Fibroblast of skin of left biceps (primary cell): ENCODE measurements at regions not wholly inside any gene's neighbourhood (a gene's known extent, or its start where the extent isn't known, plus 50 kb on each side); places are given as distances from the start of the nearest gene placed in this dataset.

Source experiments
- DNase-seq, 2 experiments: peaks; one replicate each; pipeline ENCODE4 v3.0.0-alpha.2; 2013; ENCODE audit warnings: low read depth in 2 of 2

DNA sequence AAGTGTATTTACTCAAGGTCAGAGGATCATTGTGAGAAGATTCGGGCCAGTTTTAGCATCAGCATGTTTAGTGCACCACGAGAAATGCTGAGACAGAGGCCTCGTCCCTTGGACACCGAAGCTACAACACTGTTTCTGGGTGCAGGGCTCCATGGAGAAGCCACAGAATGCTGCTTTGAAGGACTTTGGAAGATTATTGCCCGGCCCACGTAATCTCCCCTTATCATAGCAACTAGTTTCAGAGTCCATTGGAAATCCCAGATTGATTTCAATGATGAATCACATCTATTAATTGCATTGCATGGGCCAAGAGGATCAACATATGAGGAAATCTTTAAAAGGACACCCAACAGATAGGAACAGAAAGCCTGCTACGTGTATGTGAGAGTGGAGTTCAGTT, 156.0 kb downstream of the MAF start:
- DNase-seq = no peak

DNA sequence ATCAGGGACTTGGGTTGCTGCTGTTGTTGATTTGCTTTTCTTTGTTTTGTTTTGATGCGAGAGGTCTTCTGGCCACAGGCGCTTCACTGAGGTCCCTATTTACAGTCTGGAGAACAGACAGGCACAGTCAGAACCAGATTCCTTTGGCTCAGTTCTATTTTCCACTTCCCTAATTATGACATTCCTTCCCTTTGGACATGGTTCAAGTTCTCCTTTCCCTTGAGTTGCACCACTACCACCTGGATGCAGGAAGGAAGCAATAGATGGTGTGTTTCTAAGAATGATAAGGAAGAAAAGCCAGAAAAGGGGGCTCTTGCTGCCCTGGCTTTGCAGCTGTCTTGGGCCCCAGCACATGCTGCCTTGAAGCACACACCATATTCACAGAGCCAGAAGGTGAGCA, 160.6 kb downstream of the MAF start:
- no peak for DNase-seq

DNA sequence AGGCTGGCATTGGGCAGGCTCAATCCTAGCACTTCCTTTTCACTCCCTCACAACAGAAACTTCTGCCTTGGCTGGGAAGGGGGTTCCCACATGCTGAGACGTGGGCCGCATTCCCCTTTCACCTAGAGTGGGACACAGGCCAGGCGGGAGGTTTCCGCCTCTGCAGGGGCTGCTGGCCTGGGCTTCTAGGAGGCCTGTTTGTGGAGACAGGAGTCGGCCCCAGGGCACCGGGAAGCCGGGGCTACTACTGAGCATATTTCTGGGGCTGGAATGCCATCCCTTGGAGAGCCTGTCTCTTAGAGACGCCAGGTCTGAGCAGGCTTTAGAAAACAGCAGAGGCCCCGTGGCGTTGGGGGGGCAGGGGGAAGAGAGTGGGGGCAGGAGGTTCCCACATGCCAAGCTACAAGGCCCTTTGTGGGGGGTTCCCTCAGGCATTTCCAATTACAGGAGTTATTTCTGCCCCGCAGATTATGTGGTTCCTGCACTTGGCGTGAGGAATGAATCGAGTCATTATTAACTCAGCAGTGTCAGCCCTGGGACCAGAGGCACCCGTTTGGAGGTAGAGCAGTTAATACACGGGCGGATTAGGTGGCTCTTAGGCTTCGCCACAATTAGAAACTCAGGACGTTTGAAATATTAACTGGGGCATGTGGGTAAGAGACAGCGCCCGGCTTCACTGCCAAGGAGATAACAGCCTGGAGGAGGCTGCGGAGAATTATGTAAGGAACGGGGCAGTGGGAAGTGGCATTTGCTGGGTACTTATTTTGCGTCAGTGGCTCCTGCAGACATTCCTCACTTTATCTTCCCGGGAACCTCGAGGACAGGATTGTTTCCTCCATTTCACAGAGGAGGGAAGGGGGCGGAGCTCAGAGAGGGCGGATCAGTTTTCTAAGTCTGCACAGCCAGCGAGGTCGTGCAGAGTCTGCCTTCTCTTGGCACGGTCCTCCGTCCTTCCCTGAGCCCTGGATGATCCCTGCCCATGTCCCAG, 162.5 kb downstream of the MAF start:
- no peak for DNase-seq

DNA sequence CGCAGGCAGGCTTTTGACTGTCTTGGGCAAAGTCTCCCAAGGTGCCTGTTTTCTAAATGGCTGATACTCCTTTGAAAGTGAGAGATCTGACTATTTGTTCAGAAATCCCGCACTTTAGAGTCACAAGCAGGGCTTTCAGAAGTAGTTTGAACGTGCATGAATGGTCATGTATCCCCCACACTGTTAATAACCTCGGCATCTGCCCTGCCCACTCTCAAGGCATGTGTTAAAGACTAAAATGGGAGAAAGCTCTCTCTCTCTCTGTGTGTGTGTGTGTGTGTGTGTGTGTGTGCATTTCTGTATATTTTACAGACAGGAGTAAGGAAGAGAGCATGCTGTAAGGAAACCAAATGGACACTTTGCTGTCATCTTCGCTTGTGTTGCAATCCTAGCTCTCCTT, 163.7 kb downstream of the MAF start:
- no peak for DNase-seq

DNA sequence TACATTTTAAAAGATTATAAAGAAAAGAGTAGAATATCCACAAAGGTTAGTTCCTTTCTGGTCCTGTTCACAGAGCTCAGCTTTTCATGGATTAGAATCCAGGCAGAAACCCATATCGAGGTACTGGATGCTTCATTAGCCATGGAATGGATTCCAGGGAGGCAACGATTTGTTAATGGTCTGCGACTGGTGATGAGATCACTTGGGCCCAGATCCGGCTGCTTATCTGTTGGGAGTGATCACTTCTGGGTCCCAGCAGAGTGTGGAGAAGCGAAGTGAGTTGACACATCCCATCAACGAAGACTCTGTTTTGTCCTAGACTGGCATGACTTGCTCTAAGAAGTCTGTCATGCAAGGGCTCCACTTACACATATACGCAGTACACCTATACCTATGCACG, 165.8 kb downstream of the MAF start:
- DNase-seq = no peak

DNA sequence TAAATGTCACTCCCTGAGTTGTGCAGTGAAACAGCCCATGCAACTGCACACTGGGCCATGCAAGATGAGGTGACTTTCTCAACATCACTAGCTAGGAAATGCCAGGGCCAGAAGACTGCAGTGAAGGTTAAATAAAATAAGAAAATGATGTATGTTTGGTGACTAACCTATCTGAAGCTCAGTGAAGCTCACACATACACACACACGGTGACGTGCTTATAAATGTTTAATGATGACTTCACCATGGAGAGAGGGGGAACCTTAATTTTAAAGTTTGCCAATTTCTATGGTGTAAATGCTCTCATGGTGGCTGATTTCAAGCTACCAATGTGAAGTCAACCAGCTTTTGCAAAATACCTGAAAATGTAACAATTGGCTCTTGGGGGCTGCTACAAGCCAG, 166.4 kb downstream of the MAF start:
- DNase-seq = no peak

DNA sequence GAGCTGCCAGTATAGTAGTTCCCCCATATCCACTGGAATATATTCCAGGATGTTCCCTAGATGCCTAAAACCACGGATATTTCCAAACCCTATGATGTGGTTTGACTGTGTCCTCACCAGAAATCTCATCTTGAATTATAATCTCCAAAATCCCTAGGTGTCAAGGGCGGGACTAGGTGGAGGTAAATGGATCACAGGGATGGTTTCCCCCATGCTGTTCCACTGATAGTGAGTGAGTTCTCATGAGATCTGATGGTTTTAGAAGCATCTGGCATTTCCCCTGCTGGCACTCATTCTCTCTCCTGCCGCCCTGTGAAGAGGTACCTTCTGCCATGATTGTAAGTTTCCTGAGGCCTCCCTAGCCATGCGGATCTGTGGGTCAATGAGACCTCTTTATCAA, 168.6 kb downstream of the MAF start:
- DNase-seq = no peak

DNA sequence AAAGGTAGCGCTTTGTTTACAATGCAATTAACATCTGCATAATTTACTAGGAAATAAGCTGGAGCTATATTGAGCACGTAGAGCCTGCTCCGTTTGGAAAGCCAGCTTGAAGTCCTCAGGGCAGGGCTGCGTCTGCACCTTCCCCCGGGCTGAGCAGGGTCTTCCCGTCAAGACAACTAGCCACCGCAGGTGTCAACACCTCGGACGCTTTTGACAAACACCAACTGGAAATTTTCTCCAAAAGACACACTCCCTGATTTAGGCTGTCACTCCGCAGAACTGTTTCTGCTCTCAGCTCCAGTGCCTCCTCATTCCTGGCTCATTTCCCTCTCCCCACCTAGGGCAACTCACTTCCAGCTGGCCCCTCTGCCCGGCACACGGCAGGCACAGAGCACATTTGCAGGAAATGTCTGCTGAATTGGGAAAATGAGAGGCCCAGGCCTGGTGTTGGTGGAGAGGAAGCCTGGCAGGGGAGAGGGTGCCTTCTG, 170.3 kb downstream of the MAF start:
- DNase-seq = no peak

DNA sequence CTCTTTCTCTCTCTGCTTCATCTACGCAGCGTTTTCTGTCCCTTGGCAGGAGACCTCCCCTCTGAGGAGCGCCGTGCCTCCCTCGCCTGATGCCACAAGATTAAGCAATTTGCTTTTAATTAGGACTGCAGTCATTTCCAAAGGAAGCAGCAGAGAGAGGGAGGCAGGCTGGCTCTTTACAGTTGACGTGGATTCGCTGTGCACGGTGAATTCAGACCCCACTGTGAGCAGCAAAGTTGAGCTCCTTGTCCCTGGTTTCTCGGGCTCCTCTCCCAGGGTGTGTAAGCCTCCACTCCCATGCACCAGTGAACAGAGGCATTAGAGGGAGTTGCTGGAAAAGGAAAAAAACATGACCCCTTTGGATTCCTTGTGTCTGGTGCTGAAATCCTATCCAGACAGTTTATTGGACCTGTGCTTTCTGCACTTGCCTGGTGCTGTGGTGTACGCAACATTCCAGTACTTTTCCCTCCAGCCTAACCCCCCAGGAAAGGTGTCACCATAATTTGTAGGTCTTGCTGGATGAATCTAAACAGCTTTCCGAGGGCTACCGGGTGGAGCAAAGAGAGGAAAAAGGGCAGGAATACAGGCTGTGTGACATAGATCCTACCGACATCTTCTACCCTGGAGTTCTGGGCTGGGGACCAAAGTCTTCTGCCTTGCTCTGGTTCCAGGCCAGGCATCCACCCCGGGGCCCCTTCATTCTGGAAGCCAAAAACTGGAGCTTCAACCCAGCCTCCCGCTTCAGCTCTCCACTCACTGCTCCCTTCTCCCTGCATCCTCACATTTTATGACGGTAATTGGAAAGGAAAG, 171.0 kb downstream of the MAF start:
- no peak for DNase-seq

DNA sequence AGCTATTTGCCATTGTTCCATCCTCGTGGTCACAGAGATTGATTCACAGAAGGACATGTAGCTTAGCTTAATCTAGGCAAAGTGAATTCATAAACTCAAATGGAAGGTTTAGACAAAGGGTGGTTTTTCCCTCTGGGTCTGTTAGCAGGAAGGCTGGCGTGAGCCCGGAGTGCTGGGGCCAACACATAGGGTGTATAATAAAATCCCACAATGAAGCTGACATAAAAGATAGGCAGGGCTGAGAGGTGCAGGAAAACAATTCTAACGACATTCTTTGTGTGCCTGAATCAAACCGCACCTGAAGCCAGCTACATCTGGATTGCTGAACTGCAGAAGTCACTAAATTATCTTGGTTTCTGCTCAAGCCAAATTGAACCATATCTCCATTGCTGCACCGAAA, 173.9 kb downstream of the MAF start:
- DNase-seq = no peak

DNA sequence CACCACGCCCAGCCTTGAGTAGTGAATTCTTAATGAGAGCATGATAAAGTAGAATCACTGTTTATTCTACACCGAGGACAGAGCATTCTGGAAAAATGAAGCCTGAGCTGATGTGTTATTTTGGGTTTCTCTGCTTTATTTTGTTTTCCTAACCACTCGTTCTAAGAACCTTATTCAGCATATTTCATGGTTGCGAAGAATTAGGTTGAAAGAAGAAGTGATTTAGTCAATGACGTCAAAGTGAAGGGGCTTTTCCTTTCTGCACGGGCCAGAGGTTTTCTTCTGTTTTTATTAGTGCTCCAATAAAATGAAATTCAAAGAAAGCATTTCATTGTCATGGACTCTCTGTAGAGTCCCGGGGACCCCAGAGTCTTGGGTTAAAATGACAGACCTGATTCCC, 178.5 kb downstream of the MAF start:
- DNase-seq = no peak

DNA sequence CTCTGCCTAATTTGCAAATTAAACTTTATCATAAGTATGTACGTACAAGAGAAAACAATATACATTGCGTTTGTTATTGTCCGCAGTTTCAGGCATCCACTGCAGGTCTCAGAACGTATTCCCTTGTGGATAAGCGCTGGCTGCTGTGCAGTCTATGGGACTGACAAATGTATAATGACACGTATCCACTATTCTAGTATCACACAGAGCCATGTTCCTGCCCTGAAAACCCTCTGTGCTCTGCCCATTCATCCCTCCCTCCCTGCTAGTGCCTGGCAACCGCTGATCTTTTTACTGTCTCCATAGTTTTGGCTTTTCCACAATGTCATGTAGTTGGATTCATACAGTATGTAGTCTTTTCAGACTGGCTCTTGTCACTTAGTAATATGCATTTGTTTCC, 179.4 kb downstream of the MAF start:
- DNase-seq = no peak

DNA sequence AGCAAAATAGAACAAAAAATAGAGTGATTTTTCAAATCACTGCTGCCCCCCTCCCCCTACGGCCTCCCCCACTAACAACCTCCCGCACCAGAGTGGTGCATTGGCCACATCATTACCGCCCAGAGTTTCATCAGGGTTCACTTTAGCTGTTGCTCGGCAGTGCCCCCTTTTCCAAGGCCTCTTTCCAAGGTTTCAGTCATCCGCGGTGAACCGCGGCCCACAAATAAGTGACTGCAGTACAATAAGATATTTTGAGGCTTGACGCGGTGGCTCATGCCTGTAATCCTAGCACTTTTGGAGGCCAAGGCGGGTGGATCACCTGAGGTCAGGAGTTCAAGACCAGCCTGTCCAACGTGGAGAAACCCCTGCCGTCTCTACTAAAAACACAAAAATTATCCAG, 180.0 kb downstream of the MAF start:
- no peak for DNase-seq

DNA sequence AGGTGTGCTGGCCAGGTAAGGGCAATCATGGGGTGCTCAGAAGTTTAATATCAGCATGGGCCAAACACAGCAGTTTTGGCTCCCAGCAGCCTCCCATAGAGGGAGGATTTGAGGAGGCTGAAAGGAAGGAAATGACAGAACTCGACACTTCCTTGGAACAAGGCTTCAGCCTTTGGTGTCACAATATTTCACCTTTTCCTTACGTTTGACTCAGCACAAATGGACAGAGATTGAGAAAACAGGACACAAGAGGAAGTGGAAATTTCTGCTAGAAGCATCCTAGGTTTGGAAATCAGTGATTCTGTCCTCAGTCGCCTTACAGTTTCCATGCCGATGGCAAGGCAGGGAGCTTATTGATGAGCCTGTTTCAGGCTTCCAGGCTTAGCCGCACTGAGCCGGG, 181.4 kb downstream of the MAF start:
- no peak for DNase-seq

DNA sequence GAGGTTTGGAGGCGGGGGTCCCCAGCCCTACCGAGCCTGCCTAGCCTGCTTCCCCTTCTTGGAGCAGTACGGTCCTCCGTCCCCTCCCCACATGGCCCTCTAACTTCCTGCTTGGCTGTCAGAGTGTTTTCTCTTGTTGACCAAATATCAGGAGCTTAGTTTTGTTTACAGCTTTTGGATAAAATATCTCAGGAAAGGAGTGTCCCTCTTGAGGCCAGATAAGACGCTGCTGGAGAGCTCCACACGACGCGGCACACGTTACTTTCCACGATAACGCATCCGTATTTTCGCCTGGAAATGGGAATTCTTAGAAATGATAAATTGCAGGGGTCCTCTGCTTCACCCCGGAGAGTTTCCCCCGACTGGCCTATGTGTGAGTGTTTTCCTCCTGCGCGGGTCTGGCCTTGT, 182.9 kb downstream of the MAF start:
- no peak for DNase-seq

DNA sequence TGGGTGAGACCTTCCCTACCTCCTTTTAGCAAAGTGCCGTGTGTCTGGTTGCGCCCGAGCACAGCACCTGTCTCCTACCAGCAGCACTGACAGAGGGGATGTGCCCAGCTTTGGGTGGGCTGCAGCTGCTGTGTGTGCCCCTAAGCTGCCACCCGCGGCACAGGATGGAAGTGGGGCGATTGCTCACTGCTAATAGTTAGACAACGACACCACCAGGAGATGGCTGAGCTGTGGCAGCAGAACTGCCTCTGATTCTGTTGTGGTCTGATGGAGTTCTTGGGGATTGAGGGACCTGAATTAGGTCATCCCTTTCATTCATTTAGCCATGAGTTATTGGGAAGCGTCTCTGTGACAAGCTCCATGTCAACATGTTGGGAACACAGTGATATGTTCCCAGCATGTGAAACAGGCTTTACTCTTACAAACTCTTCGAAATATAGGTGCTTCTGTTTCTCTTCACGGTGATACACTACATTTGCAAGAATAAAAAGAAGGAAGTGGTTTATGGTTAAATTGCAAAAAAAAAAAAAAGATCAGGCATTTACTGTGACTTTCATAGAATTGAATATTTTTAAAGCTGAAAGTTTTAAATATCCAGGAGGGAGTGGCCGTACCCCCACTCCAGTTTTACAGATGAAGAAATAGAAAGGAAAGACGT, 184.4 kb downstream of the MAF start:
- no peak for DNase-seq

DNA sequence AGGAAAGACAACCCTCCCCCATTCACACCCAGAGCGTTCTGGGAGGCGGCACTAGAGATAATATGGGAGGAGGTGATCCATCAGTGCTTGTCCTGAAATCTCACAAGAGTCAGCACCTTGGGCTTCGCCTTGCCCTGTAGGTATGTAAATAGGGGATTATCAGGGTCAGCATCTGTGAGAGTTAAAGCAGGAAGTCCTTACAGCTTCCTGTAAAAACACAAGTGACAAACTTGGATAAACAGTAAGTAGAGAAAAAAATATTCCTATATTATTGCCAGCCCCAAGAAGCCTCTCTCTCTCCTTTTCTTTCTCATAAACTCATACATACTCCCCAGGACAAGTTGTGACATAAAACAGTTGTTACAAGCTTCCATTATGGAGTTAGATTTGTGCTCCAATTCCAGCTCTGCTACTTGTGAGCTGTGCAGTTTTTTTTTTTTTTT, 187.7 kb downstream of the MAF start:
- DNase-seq = no peak

DNA sequence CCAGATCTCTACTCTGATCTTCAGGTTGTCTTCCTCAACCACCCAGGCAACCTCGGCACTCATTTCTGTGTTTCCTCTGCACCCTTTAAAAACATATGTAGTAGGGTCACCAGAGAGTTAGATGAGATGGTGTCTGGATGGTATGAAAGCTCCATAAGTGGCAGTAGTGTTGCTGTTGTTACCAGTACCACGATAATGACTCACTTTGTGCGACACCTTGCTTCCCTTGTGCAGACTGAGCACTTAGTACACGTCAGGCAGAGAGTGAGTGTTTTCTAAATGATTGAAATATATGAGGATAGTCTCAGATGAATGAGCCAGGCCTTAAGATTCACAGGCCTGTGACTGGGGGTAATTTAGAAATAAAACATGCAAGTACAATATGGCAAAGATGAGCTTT, 188.7 kb downstream of the MAF start:
- DNase-seq = no peak

DNA sequence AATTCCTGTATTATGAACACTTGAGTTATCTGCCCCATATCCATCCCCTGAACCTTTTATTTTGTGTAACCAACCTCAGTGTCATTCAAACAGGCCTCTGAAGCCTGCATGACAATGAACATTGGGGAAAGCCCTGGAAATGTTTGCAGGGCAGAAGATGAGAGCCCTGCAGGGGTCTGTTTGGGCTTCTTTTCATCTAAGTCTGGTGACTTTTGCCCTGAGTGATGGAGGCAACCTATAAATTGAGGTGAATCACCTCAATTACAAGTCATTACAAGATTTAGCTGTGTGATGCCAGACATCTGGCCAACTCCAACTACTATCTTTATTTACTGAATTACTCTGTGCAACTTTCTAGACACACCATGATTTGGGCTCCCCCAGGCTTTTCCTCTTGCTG, 189.2 kb downstream of the MAF start:
- DNase-seq = no peak

DNA sequence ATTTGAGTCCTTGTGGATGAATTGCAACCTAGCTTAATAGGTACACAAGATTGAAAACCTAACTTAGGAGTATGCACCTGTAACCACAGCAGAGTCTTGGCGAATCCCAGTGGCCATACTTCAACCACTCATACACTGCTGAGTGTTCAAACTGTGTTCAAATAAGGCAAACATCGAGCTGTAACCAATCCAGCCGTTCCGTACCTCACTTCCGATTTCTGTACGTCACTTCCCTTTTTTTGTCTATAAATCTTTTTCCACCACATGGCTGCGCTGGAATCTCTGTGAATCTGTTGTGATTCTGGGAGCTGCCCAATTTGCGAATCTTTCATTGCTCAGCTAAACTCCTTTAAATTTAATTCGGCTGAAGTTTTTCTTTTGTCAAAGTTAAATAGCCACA, 190.6 kb downstream of the MAF start:
- no peak for DNase-seq

DNA sequence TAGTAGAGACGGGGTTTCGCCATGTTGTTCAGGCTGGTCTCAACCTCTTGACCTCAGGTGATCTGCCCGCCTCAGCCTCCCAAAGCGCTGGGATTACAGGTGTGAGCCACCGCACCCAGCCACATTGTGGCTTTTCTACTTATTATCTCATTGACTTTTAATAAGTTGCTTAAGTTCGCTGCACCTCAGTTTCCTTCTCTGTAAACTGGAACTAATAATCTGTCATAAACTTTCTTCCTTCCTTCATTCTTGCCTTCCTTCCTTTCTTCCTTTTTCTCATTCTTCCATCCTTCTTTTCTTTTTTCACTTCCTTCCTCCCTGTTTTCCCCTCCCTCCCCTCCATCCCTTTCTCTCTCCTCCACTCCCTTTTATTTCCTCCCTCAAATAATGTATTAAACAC, 192.2 kb downstream of the MAF start:
- DNase-seq = no peak

DNA sequence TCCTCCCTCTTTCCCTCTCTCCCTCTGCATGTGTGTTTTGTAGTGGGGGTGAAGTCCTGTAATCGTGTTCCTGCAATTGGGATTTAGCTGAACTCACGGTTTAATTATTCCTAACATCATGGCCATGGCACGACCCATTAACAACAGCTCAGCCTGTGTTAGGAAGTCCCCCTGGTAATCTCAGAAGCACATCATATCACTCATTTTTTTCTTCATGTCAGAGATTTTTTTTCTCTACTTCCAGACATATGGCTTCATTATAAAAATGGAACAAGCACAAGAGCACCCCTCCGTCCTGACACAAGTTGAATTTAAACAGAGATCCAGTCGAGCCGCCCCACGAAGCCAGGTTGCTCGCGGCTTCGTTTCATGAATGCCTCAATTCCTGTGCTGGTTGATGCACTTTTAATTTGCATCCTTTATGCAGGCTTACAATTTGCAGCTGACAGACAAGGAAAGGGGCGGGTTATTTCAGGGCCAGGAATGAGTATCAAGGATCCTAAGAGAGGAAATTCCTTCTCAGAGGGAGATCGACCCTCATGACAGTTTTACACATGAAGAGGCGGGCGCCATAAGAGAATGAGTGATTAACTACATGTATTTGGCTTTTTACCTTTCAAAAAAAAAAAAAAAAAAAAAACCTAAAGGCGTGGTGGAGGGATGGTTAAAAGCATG, 192.9 kb downstream of the MAF start:
- DNase-seq = no peak
